HepG2 (cell line): ENCODE measurements at regions not wholly inside any gene's neighbourhood (a gene's known extent, or its start where the extent isn't known, plus 50 kb on each side); places are given as distances from the start of the nearest gene placed in this dataset.
A peak's percentile ranks its signal among the peaks of the same experiment; 100 is the strongest.

ENCODE experiments used
- ASH2L ChIP-seq: fragments of 300-600, 200-600 bp; sonication (generic); IDR thresholded peaks from 2 replicates; pipeline ENCODE4 v1.7.0; 2017; ENCODE audit warnings: low read depth, mild to moderate bottlenecking, moderate library complexity, mixed read lengths, low read length; ENCODE audit not compliant: insufficient read length
- CCAR2 ChIP-seq: fragments of 200-400 bp; formaldehyde crosslinking; optimal IDR thresholded peaks from 2 replicates; pipeline ENCODE3; 2018; ENCODE audit warnings: low read depth, mild to moderate bottlenecking, low read length, moderate library complexity
- ETV5 ChIP-seq: IDR thresholded peaks from 2 replicates; pipeline ENCODE4 v1.6.1; 2018; ENCODE audit warnings: missing biosample characterization, missing genetic modification reagents, inconsistent platforms, borderline replicate concordance
- HOXD1 ChIP-seq: sonication (generic); formaldehyde crosslinking; IDR thresholded peaks from 2 replicates; pipeline ENCODE4 v1.5.0; 2020; ENCODE audit warnings: missing genetic modification reagents
- JARID2 ChIP-seq: sonication (generic); formaldehyde crosslinking; IDR thresholded peaks from 2 replicates; pipeline ENCODE4 v1.8.1; 2023; ENCODE audit warnings: missing genetic modification reagents, inconsistent platforms; ENCODE audit not compliant: insufficient replicate concordance
- REXO4 ChIP-seq: sonication (generic); formaldehyde crosslinking; IDR thresholded peaks from 2 replicates; pipeline ENCODE4 v1.8.0; 2022; ENCODE audit warnings: missing genetic modification reagents, mild to moderate bottlenecking, borderline replicate concordance
- WIZ ChIP-seq: sonication (generic); formaldehyde crosslinking; IDR thresholded peaks from 2 replicates; pipeline ENCODE4 v1.5.1; 2020; ENCODE audit warnings: mild to moderate bottlenecking, missing genetic modification reagents
- ZBTB10 ChIP-seq: sonication (generic); formaldehyde crosslinking; IDR thresholded peaks from 2 replicates; pipeline ENCODE4 v1.4.0; 2020; ENCODE audit warnings: missing genetic modification reagents, borderline replicate concordance
- ZEB1 ChIP-seq: IDR thresholded peaks from 2 replicates; pipeline ENCODE4 v1.6.1; 2012; ENCODE audit warnings: mild to moderate bottlenecking, low read depth, inconsistent platforms; ENCODE audit not compliant: insufficient replicate concordance
- ZFX ChIP-seq: sonication (generic); formaldehyde crosslinking; IDR thresholded peaks from 2 replicates; pipeline ENCODE4 v1.4.0; 2020; ENCODE audit warnings: mild to moderate bottlenecking, low read depth, missing genetic modification reagents, moderate library complexity
- ZNF597 ChIP-seq: sonication (generic); formaldehyde crosslinking; IDR thresholded peaks from 2 replicates; pipeline ENCODE4 v1.5.0; 2020; ENCODE audit warnings: missing genetic modification reagents
- ZNF704 ChIP-seq: sonication (generic); formaldehyde crosslinking; IDR thresholded peaks from 2 replicates; pipeline ENCODE4 v1.8.1; 2023; ENCODE audit warnings: mild to moderate bottlenecking, inconsistent platforms, moderate library complexity, missing genetic modification reagents, borderline replicate concordance
- ZNF841 ChIP-seq: sonication (generic); formaldehyde crosslinking; IDR thresholded peaks from 2 replicates; pipeline ENCODE4 v1.8.1; 2023; ENCODE audit warnings: missing genetic modification reagents, borderline replicate concordance
- ZSCAN31 ChIP-seq: sonication (generic); formaldehyde crosslinking; IDR thresholded peaks from 2 replicates; pipeline ENCODE4 v1.5.0; 2020; ENCODE audit warnings: low read depth, mild to moderate bottlenecking, missing genetic modification reagents
- TF ChIP-seq, protein P1 (sequence below): sonication (generic); formaldehyde crosslinking; IDR thresholded peaks from 2 replicates; pipeline ENCODE4 v1.4.0; 2020; ENCODE audit warnings: mild to moderate bottlenecking, missing genetic modification reagents

GRCh38 chr2:122433123-122433754 is 677.8 kb downstream of the TSN start (continued):
- TF ChIP-seq ZNF841 (CRISPR knock-in tag) (no peak), HOXD1 (CRISPR knock-in tag) (0 out of 2 replicates have a peak, but pooled peaks have one; percentile 35), REXO4 (CRISPR knock-in tag) (no peak), WIZ (CRISPR knock-in tag) (no peak), JARID2 (no peak), ZBTB10 (CRISPR knock-in tag) (0 out of 2 replicates have a peak, but pooled peaks have one; percentile 39), ZSCAN31 (peak; percentile 31; the same call in 1 of the 2 replicates), ZFX (CRISPR knock-in tag) (peak; percentile 31; the same call in 1 of the 2 replicates), ZEB1 (peak; percentile 53), CCAR2 (no peak), ZNF704 (CRISPR knock-in tag) (no peak), ETV5 (CRISPR knock-in tag) (no peak), ASH2L (no peak), ZNF597 (no peak)
- TF ChIP-seq, protein P1, sequence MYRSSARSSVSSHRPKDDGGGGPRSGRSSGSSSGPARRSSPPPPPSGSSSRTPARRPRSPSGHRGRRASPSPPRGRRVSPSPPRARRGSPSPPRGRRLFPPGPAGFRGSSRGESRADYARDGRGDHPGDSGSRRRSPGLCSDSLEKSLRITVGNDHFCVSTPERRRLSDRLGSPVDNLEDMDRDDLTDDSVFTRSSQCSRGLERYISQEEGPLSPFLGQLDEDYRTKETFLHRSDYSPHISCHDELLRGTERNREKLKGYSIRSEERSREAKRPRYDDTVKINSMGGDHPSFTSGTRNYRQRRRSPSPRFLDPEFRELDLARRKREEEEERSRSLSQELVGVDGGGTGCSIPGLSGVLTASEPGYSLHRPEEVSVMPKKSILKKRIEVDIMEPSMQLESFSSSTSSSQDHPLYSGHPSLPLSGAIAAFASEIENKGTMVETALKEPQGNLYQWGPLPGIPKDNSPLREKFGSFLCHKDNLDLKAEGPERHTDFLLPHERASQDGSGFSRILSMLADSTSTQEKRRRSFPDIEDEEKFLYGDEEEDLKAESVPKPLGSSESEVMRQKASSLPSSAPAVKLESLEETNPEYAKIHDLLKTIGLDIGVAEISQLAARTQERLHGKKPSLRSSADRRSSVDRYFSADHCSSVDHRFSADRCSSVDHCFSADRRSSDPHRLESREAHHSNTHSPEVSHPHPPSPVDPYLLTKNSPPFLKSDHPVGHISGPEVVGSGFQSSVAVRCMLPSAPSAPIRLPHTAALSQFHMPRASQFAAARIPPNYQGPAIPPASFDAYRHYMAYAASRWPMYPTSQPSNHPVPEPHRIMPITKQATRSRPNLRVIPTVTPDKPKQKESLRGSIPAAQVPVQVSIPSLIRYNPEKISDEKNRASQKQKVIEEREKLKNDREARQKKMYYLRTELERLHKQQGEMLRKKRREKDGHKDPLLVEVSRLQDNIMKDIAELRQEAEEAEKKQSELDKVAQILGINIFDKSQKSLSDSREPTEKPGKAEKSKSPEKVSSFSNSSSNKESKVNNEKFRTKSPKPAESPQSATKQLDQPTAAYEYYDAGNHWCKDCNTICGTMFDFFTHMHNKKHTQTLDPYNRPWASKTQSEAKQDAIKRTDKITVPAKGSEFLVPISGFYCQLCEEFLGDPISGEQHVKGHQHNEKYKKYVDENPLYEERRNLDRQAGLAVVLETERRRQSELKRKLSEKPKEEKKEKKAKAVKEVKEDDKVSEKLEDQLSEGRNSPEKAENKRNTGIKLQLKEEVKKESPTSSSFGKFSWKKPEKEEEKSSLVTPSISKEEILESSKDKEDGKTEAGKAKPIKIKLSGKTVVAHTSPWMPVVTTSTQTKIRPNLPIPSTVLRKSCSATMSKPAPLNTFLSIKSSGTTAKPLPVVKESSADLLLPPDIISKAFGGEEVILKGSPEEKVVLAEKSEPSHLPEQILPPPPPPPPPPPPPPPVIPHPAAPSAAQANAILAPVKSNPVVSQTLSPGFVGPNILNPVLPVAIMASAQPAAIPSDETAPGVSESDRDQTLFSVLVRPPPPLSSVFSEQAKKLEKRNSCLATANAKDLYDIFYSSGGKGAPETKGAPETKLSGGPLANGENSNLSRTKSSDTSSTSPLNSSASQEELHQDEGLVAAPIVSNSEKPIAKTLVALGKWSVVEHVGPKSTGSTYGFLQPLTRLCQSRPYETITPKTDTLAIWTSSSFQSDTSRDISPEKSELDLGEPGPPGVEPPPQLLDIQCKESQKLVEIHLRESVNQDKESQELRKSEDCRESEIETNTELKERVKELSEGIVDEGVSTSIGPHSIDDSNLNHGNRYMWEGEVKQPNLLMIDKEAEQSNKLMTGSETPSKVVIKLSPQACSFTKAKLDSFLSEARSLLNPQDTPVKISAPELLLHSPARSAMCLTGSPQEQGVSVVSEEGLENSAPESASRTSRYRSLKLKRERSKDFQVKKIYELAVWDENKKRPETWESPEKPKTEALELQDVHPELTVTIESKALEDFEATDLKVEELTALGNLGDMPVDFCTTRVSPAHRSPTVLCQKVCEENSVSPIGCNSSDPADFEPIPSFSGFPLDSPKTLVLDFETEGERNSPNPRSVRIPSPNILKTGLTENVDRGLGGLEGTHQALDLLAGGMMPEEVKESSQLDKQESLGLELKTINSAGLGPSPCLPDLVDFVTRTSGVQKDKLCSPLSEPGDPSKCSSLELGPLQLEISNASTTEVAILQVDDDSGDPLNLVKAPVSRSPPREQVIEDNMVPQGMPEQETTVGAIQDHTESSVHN (CRISPR knock-in tag): no peak
